Neuron (in vitro differentiated cells): ENCODE measurements at regions not wholly inside any gene's neighbourhood (a gene's known extent, or its start where the extent isn't known, plus 50 kb on each side); places are given as distances from the start of the nearest gene placed in this dataset.

Experiments
- H2AFZ ChIP-seq: one replicate; pipeline ENCODE4 v1.6.1; 2013; ENCODE audit warnings: low read depth, mild to moderate bottlenecking, inconsistent platforms, low read length, moderate library complexity
- H3K27me3 ChIP-seq: one replicate; pipeline ENCODE4 v1.6.1; 2013; ENCODE audit warnings: low read length; ENCODE audit not compliant: insufficient read depth
- H3K36me3 ChIP-seq: one replicate; pipeline ENCODE4 v1.6.1; 2013; ENCODE audit warnings: low read length; ENCODE audit not compliant: insufficient read depth
- H3K4me1 ChIP-seq: one replicate; pipeline ENCODE4 v1.6.1; 2013; ENCODE audit warnings: low read length; ENCODE audit not compliant: insufficient read depth
- H3K4me3 ChIP-seq: 2 replicates; pipeline ENCODE4 v1.5.1; 2013; ENCODE audit warnings: mild to moderate bottlenecking, low read length, moderate library complexity
- H3K9me3 ChIP-seq: one replicate; pipeline ENCODE4 v1.6.1; 2013; ENCODE audit warnings: low read length

DNA sequence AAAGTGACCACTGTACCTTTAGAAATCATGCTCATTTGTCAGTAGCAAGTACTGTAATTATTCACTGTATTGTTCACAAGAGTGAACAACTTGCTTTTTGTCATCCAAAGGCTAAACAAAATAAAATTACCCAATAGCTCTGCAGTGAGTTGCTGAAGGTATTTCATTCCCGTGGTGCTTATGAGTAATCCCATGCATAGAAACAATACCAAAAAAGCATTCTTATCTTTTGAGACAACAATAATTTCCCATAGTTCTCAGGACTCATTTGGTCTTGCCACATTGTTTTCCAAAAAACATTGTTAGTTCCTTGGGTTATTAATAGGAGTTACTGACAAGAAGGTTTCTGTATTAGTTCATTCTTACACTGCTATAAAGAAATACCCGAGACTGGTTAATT is 503.2 kb upstream of the FAM98A start:
- H3K9me3 ChIP-seq: no peaks in the 10 kb centered on the region
- H3K4me3 ChIP-seq: no peak overlapping the region
- no peaks in the 10 kb centered on the region for H3K27me3 ChIP-seq
- H3K4me1 ChIP-seq: no peaks in the 10 kb centered on the region
- H3K36me3 ChIP-seq: no peaks in the 10 kb centered on the region
- no peak overlapping the region for H2AFZ ChIP-seq

DNA sequence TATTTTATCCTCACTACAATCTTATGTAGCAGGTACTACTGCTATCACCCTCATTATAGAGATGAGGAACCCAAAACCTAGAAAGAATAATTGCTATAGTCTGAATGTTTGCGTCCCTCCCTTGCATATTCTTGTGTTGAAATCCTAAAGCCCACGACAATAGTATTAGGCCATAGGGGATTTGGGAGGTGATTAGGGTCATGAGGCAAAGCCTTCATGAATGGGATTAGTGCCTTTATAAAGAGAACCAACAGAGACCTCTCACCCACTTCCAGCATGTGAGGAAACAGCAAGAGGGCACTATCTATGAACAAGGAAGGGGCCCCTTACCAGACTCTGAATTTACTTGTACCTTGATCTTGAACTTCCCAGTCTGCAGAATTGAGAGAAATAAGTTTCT is 500.3 kb upstream of the FAM98A start:
- Histone ChIP-seq H3K9me3 (no peaks in the 10 kb centered on the region), H3K4me1 (no peaks in the 10 kb centered on the region), H3K27me3 (no peaks in the 10 kb centered on the region), H3K36me3 (no peaks in the 10 kb centered on the region), H2AFZ (no peak overlapping the region), H3K4me3 (no peak overlapping the region)

DNA sequence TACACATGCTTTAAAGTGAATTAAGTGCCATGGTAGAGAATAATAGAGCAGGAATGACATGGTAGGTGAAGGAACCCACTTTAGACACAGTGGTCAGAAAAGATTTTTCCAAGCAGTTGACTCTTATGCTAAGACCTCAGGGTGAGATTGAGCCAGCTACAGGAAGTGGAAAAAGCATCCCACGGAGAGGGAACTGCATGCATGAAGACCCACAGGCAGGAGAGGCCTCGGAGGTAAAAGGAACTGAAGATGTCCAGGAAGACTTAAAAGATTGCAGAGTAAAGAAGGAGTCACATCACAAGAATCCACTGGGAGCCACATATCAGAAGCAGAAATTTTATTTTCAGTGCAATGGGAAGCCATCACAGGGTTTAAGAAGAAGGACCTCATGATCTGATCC is 499.2 kb upstream of the FAM98A start:
- H3K9me3 ChIP-seq: no peaks in the 10 kb centered on the region

DNA sequence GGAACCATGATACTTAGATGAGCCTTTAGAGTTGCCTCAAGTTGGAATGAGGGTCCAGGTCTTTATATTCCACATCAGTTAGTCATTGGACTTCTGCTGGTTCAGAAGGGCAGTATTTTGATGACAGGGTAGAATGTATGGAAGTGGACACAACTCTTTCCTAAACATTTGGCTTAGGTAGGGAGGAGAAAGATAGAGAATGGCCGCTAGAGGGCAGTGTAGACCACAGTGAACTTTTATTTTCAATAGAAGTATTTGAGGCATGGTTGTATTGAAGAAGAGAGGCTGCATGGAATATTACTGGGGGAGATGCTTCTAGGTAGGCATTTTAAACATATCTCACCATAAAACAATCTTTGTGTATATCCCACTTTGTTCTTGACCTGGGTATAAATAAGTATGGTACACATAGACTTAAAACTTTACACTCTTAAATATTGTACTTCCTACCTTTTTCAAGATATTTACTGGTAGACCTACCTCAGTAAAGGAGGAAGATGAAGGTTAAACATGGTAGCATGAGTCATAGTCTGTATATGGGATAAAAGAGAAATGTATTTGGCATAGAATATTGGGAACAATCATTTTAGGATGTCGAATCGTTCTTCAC is 497.6 kb upstream of the FAM98A start:
- Histone ChIP-seq H3K27me3 (no peaks in the 10 kb centered on the region), H3K36me3 (no peaks in the 10 kb centered on the region), H2AFZ (no peak overlapping the region), H3K9me3 (no peaks in the 10 kb centered on the region), H3K4me1 (no peaks in the 10 kb centered on the region), H3K4me3 (no peak overlapping the region)

More for the DNA sequence above, 499.2 kb upstream of the FAM98A start:
- Histone ChIP-seq H3K4me1 (no peaks in the 10 kb centered on the region), H3K4me3 (no peak overlapping the region), H2AFZ (no peak overlapping the region), H3K27me3 (no peaks in the 10 kb centered on the region), H3K36me3 (no peaks in the 10 kb centered on the region)

DNA sequence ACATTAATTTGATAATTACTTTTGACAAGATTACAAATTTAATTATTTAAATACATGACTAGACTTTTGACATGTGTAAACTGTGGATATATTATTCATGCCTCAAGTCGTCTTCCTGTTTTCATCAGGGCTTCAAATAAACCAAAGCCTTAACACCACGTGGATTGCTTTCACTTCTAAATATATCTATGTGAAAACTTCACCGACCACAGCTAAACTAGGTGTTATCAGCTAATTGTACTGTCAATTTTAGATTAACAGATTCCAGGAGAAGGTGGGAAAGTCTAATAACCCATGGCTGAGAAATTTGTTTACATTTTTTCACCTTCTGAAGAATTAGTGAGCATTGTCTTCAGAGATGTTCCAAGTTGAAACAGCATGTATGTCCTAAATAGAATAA is 494.7 kb upstream of the FAM98A start:
- Histone ChIP-seq H2AFZ (no peak overlapping the region), H3K4me1 (no peaks in the 10 kb centered on the region), H3K4me3 (no peak overlapping the region), H3K27me3 (no peaks in the 10 kb centered on the region), H3K36me3 (no peaks in the 10 kb centered on the region), H3K9me3 (no peaks in the 10 kb centered on the region)

DNA sequence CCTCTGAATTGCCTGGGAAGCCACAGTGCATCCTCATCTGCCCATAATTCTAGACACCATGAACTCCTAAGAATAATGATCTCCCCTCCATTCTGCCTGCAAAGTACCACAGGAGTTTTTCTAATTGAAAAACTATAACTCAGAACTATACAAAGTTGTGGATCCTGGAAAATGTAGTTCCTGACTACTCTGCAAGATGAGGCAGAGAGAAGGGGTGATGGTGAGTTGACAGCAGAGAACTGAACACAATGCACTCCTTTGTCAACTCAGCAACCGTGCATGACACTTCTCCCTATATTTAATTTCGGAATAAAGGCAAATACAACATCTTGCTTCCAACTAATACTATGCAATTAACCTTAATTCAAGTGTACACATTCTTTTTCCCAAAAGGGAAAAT is 471.1 kb upstream of the FAM98A start:
- H3K4me1 ChIP-seq: no peaks in the 10 kb centered on the region
- H3K27me3 ChIP-seq: no peaks in the 10 kb centered on the region
- H3K36me3 ChIP-seq: no peaks in the 10 kb centered on the region
- no peak overlapping the region for H3K4me3 ChIP-seq
- no peak overlapping the region for H2AFZ ChIP-seq
- H3K9me3 ChIP-seq: no peaks in the 10 kb centered on the region

DNA sequence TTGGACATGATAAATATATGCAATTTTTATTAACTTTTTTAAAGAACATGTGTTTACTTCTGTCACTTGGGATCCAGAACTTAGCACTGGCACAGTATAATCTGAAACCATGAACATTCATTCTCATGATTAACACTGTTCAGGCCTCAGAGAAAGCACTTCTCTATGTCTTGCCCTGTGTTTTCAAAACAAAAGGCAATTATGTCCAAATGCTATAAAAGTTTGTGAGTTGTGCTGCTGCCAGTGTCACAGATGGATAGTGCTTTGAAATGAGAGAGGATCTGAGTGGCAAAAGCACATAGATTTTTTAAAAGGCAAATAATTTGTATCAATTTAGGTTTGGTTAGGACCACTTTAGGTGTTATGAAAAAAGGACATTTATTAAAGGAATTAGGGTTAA is 470.5 kb upstream of the FAM98A start:
- H2AFZ ChIP-seq: no peak overlapping the region
- H3K36me3 ChIP-seq: no peaks in the 10 kb centered on the region
- no peaks in the 10 kb centered on the region for H3K27me3 ChIP-seq
- H3K4me1 ChIP-seq: no peaks in the 10 kb centered on the region
- no peaks in the 10 kb centered on the region for H3K9me3 ChIP-seq
- H3K4me3 ChIP-seq: no peak overlapping the region

DNA sequence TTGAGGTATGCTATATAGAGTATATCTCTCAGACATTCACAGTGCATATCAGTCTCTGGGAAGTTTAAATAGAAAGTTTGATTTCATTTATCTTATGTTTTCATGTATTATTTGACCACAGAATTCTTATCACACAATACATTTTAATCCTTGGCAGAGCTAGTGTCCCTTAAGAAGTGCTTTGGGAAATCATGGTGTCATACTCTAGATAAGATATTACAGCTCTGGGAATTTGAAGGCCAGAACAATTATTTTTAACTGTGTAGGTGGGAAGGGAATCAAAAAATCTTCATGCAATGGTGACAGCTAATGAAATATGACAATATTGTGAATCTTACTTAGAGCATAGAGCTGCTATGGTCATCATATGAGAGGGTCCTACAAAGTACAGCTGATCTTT is 451.3 kb upstream of the FAM98A start:
- Histone ChIP-seq H3K4me1 (no peaks in the 10 kb centered on the region), H3K27me3 (no peaks in the 10 kb centered on the region), H3K36me3 (no peaks in the 10 kb centered on the region), H3K4me3 (no peak overlapping the region), H2AFZ (no peak overlapping the region), H3K9me3 (no peaks in the 10 kb centered on the region)

DNA sequence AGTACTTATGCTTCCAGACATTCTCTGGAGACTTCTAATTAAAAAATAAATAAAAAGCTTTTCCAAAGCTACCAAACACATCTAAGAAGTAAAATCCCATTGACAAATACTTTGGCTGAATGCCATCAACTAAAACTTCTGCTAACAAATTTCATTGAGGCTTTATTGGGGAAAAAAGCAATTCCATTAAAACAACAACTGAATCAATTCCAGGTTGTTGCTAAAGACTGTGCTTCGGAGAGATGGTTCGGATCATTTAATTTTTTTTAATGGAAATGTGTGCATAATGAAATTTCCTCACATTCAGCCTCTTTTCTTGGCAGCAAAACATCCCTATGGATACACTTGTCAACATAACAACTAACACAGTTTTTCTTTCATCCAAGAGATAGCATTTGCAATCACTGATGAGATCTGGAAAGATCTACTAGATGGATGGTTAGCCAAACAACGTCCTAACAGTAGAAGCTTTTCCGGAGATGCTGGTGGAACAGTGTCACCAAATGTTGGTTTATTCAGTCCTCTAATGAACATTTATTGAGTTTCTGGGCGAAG is 446.1 kb upstream of the FAM98A start:
- H3K4me1 ChIP-seq: no peaks in the 10 kb centered on the region
- no peak overlapping the region for H2AFZ ChIP-seq
- no peaks in the 10 kb centered on the region for H3K9me3 ChIP-seq
- no peaks in the 10 kb centered on the region for H3K36me3 ChIP-seq
- H3K4me3 ChIP-seq: no peak overlapping the region
- no peaks in the 10 kb centered on the region for H3K27me3 ChIP-seq

DNA sequence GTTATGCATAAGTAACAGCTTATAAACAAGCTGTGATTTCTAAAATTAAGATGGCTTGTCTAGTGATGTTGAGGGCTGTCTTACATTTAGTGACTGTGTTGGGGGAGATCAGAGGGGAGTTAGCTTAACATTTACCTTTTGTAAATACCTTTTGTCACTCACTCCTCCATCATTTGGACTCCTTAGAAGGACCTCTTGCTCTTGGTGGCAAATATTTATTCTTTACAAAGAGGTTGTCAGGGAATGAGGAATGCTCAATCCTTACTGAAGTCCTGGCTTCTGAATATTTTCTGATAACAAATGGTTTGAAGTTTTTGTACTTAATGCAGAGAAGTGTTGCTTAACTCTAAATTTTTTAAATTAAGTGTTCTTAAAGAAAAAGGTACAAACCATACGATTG is 438.8 kb upstream of the FAM98A start:
- H3K9me3 ChIP-seq: no peaks in the 10 kb centered on the region

DNA sequence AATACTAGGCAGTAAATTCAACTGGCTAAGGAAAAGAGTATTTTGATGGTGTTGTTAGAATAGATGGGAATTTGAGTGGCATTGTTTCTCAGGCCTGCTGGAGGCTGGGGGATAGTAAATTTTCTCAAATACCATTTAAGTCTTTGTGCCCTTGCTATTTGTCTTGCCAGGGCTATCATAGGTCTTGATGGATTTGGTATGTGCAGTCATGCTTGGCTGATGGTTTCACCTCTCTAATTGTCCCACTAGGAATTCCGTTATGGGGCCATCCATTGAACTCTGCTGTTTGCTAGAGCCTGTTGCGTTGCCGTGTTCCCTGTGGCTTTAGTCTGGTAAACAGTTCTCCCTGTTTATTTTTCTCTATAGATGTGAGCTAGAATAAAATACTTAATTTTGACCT is 438.1 kb upstream of the FAM98A start:
- Histone ChIP-seq H3K9me3 (no peaks in the 10 kb centered on the region), H3K27me3 (no peaks in the 10 kb centered on the region), H3K36me3 (no peaks in the 10 kb centered on the region), H2AFZ (no peak overlapping the region), H3K4me3 (no peak overlapping the region), H3K4me1 (no peaks in the 10 kb centered on the region)

More for the DNA sequence above, 438.8 kb upstream of the FAM98A start:
- Histone ChIP-seq H3K36me3 (no peaks in the 10 kb centered on the region), H2AFZ (no peak overlapping the region), H3K4me3 (no peak overlapping the region), H3K27me3 (no peaks in the 10 kb centered on the region), H3K4me1 (no peaks in the 10 kb centered on the region)

DNA sequence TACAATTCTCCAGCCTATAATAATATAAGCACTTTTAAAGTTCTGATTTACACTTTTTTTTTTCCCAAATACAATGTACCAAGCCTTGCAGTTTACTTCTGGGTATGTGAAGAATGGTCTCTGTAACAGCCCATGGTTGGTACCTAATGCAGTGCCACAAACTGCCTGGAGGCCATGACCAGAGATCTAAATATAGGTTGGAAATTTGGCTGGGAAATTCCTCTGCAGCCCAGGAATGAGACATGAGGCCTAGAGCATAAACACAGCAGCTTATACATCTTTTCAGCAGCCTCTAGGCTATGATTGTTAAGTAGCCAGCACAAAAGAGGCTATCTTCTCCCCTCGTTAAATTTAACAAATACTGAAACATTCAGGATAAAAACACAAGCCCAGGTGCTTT is 432.0 kb upstream of the FAM98A start:
- Histone ChIP-seq H3K9me3 (no peaks in the 10 kb centered on the region), H3K4me3 (no peak overlapping the region), H3K36me3 (no peaks in the 10 kb centered on the region), H2AFZ (no peak overlapping the region), H3K4me1 (no peaks in the 10 kb centered on the region), H3K27me3 (no peaks in the 10 kb centered on the region)

DNA sequence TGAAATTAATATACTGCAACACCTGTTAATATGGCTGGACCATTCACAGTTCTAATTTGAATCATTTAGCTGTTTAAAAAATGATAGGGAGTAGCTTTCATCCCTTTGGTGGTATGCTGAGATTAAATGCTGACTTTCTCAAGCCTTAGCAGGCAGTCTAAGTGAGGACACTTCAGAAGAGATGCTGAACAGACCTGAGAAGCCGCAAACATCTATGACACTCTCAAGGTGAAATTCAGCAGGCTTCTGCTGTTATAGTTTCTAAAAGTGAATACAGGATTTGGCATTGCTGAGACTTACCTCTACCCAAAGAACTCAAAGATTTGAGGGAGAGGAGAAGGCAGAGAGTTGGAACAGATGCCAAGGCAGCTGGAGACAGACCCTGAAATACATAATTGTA is 431.2 kb upstream of the FAM98A start:
- no peaks in the 10 kb centered on the region for H3K36me3 ChIP-seq

DNA sequence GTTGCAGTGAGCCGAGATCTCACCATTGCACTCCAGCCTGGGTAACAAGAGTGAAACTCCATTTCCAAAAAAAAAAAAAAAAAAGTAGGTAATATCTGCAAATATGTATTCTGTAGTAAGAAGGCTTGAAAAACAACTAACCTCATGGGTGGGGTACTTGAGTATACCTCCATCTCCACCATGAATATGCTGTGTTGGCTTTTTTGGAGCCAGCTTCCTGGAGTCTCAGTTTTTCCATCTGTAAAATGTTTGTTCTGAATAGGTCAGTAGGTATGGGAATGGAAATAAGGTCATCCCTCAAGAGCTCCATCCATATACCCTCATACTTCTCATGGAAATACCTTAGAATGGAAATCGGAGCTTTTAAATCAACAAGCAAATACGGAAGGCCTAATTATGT is 430.0 kb upstream of the FAM98A start:
- Histone ChIP-seq H3K36me3 (no peaks in the 10 kb centered on the region), H3K27me3 (no peaks in the 10 kb centered on the region), H3K9me3 (no peaks in the 10 kb centered on the region), H2AFZ (no peak overlapping the region), H3K4me1 (no peaks in the 10 kb centered on the region), H3K4me3 (no peak overlapping the region)

More for the DNA sequence above, 431.2 kb upstream of the FAM98A start:
- Histone ChIP-seq H3K4me3 (no peak overlapping the region), H3K9me3 (no peaks in the 10 kb centered on the region), H2AFZ (no peak overlapping the region), H3K4me1 (no peaks in the 10 kb centered on the region), H3K27me3 (no peaks in the 10 kb centered on the region)
